Type B pancreatic cell (in vitro differentiated cells): ENCODE measurements at regions not wholly inside any gene's neighbourhood (a gene's known extent, or its start where the extent isn't known, plus 50 kb on each side); places are given as distances from the start of the nearest gene placed in this dataset.

Source experiments
- DNase-seq: peaks from one replicate; pipeline ENCODE4 v3.0.0; 2021; ENCODE audit warnings: mixed read lengths; ENCODE audit not compliant: unreplicated experiment; ENCODE audit errors: extremely low spot score
- H3K27ac Mint-ChIP-seq: 2 replicates; pipeline ENCODE4 v1.8.0; 2021; ENCODE audit warnings: mild to moderate bottlenecking, mixed read lengths
- H3K27me3 Mint-ChIP-seq: 2 replicates; pipeline ENCODE4 v1.8.0; 2021; ENCODE audit warnings: mixed read lengths
- H3K36me3 Mint-ChIP-seq: 2 replicates; pipeline ENCODE4 v1.8.0; 2021; ENCODE audit warnings: mixed read lengths
- H3K4me1 Mint-ChIP-seq: one replicate; pipeline ENCODE4 v1.8.0; 2021; ENCODE audit warnings: mixed read lengths; ENCODE audit not compliant: unreplicated experiment
- H3K4me3 Mint-ChIP-seq: 2 replicates; pipeline ENCODE4 v1.8.0; 2021; ENCODE audit warnings: mild to moderate bottlenecking, mixed read lengths
- H3K9me3 Mint-ChIP-seq: 2 replicates; pipeline ENCODE4 v1.8.0; 2021; ENCODE audit warnings: mixed read lengths
- TF ChIP-seq, protein P1 (sequence below): fragments of 200-600 bp; sonication (generic); conservative IDR thresholded peaks from 2 replicates; pipeline ENCODE4 v1.5.0; 2021; ENCODE audit warnings: antibody characterized with exemption, mild to moderate bottlenecking

DNA sequence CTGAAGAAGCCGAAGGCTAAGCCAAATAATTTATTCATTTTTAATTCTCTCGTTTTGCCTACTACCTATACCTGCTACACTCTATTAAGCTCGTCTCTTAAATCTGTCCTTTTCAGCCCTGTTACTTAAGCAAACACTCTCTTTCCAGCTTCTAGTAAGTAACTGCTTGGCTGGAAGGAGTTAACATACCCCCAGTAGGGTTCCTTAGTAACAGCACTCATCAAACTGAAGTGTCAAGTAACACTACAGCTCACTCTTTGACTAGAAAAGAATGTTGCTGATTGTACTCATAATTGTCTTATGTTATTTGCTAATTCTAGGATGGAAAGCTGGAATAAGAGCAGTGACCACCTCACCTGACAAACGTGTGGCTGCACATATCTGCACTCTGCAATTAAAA lies 120.0 kb upstream of the SCN7A start:
- no peaks in the 10 kb centered on the region for H3K36me3 Mint-ChIP-seq
- H3K27me3 Mint-ChIP-seq, result peaks cover 4% of the 10 kb centered on the region
- peaks cover 5% of the 10 kb centered on the region for H3K9me3 Mint-ChIP-seq
- peak overlapping the region; percentile 61 for H3K27ac Mint-ChIP-seq
- TF ChIP-seq, protein P1, sequence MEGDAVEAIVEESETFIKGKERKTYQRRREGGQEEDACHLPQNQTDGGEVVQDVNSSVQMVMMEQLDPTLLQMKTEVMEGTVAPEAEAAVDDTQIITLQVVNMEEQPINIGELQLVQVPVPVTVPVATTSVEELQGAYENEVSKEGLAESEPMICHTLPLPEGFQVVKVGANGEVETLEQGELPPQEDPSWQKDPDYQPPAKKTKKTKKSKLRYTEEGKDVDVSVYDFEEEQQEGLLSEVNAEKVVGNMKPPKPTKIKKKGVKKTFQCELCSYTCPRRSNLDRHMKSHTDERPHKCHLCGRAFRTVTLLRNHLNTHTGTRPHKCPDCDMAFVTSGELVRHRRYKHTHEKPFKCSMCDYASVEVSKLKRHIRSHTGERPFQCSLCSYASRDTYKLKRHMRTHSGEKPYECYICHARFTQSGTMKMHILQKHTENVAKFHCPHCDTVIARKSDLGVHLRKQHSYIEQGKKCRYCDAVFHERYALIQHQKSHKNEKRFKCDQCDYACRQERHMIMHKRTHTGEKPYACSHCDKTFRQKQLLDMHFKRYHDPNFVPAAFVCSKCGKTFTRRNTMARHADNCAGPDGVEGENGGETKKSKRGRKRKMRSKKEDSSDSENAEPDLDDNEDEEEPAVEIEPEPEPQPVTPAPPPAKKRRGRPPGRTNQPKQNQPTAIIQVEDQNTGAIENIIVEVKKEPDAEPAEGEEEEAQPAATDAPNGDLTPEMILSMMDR, result no peak
- peak overlapping the region; percentile 6 for H3K4me3 Mint-ChIP-seq
- peaks cover 20% of the 10 kb centered on the region for H3K4me1 Mint-ChIP-seq
- DNase-seq, result no peak

DNA sequence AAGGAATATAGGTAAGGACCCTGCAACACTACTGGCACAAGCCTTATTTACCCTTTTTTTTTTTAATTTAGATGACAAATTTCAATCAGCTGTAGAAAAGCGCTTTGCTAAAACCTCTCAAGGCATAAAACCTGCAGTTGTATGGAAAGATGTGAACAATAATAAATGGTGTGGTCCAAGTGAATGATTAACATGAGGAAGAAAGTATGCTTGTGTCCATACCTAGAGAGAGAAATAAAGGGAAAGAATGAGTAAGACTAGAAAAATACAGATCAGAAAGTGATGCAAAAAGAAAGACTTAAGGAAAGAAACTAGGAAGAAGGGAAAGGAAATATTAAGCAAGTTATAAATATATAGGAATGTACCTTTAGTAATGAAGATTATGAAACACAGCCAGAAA lies 119.2 kb upstream of the SCN7A start:
- H3K27me3 Mint-ChIP-seq, result peaks cover 4% of the 10 kb centered on the region
- no peak for DNase-seq

DNA sequence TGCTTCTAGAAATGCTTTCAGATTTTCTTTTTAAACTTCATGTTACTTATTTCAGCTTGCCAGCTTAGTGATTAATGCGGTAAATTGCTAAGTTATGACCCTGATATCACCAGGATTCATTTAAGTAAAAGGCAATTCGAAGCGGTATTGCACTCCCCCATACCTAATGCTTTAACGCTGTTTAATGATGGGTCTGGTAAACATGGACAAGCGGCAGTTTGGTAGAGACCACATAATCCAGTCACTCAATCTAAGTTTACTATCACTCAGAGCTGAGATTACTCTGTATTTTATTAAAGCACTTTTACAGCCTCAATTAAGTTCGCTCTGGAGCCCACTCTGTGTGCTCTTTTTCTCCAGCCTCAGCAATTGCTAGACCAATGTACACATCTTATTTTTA lies 118.2 kb upstream of the SCN7A start:
- H3K27me3 Mint-ChIP-seq, result peaks cover 4% of the 10 kb centered on the region
- TF ChIP-seq, protein P1, result no peak
- peaks cover 5% of the 10 kb centered on the region for H3K9me3 Mint-ChIP-seq
- H3K27ac Mint-ChIP-seq, result no peak overlapping the region
- H3K36me3 Mint-ChIP-seq, result no peaks in the 10 kb centered on the region
- no peak overlapping the region for H3K4me3 Mint-ChIP-seq
- DNase-seq, result no peak
- H3K4me1 Mint-ChIP-seq, result peaks cover 20% of the 10 kb centered on the region

More for the DNA sequence above, 119.2 kb upstream of the SCN7A start:
- TF ChIP-seq, protein P1, result no peak
- Mint-ChIP-seq H3K27ac (no peak overlapping the region), H3K4me3 (peak overlapping the region; percentile 15), H3K9me3 (peaks cover 5% of the 10 kb centered on the region), H3K4me1 (peaks cover 20% of the 10 kb centered on the region), H3K36me3 (no peaks in the 10 kb centered on the region)

DNA sequence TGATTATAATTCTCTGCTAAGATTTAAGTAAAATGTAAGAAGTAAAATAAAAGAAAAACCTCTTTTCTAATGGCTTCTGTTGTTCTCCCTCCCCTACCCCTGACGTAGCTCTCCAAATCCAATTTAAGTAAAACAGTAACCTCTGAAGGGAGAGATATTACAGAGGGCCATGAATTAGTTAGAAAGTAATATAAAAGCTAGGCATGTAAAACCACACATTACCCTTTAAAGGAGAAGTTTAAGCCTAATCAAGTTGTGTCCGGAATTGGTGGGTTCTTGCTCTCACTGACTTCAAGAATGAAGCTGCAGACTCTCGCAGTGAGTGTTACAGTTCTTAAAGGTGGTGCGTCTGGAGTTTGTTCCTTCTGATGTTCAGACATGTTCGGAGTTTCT lies 116.9 kb upstream of the SCN7A start:
- H3K36me3 Mint-ChIP-seq, result no peaks in the 10 kb centered on the region
- peaks cover 4% of the 10 kb centered on the region for H3K27me3 Mint-ChIP-seq
- no peak overlapping the region for H3K27ac Mint-ChIP-seq
- DNase-seq, result no peak
- H3K9me3 Mint-ChIP-seq, result peaks cover 5% of the 10 kb centered on the region
- TF ChIP-seq, protein P1, result no peak
- H3K4me1 Mint-ChIP-seq, result peaks cover 20% of the 10 kb centered on the region
- H3K4me3 Mint-ChIP-seq, result peak overlapping the region; percentile 64

DNA sequence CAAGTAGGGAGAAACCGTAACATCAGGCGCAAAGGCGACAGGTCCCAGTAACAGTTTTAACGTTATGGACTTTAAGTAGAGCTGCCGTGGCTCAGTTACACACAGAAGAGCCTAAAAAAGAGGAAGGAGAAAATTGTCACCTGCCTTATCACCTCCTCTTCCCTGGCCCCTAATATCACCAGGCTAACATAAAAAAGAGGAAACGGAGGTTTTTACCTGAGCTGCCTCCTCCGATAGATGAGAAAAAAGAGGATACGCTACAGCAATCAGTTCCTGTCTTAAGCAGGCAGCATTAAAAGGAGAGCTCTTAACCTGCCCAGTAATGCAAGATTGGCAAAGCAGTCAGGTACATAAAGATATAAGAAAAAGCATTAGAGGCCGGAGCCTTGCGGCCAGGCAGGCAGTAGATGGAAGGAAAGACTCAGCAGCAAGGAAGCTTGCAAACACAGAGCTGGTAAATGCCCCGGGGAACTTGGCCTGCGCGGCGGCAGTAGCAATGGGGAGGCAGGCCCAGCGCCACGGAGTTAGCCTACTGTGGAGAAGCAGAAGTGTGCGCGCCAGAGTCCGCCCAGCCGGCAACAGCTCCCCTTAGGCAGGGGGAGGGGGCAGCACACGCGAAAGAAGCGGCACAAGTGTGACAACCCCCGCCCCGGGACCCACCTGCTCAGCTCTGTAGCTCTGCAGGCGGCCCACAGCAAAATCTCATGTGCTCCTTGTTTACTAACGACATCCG lies 116.3 kb upstream of the SCN7A start:
- Mint-ChIP-seq H3K27ac (no peak overlapping the region), H3K9me3 (peaks cover 5% of the 10 kb centered on the region), H3K27me3 (peaks cover 4% of the 10 kb centered on the region), H3K4me1 (peaks cover 19% of the 10 kb centered on the region), H3K4me3 (peak overlapping the region; percentile 51), H3K36me3 (no peaks in the 10 kb centered on the region)
- DNase-seq, result no peak
- TF ChIP-seq, protein P1, result no peak
